HL-60/S4 (cell line): ENCODE measurements at regions not wholly inside any gene's neighbourhood (a gene's known extent, or its start where the extent isn't known, plus 50 kb on each side); places are given as distances from the start of the nearest gene placed in this dataset.
"Not testable (repeated sequence)": the region's sequence is repeated elsewhere in the genome, so short reads cannot be mapped to it uniquely, and the experiment has no call there.

ENCODE experiments used
- in situ Hi-C: fragments of 300-500 bp; cut with MboI; formaldehyde crosslinking; loops from 2 replicates; pipeline ENCODE4 v1.14.3; 2022; ENCODE audit warnings: low sequenced_read_pairs

GRCh38 chr13:97520061-97520460, 86.1 kb downstream of the RAP2A start:
- in situ Hi-C loops = no loop called here

- in situ Hi-C loops = no loop called here
Measured at GRCh38 chr13:97520866-97521265, 86.9 kb downstream of the RAP2A start.

- in situ Hi-C loops = no loop called here
Measured at GRCh38 chr13:97521726-97522125, 87.8 kb downstream of the RAP2A start.

GRCh38 chr13:97522243-97522642, 88.3 kb downstream of the RAP2A start:
- in situ Hi-C loops = no loop called here

DNA sequence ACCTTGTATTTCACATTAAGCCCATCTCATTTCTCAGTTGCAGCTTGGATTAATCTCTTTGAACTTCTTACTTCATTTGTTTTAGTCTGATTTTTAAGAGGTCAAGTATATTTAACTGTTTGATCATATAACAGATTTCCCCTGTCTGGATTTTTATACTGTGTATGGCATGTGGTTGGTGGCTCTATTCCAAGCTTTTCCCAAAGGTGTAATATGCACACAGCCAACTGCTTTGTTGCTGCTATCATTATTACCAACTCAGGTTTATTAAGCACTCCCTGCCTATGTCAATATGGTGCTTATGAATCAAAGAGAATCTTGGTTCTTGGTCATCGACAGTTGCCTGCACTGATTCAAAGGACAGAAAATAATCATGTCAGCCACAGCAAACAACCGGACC, 92.6 kb downstream of the RAP2A start:
- in situ Hi-C loops = no loop called here

DNA sequence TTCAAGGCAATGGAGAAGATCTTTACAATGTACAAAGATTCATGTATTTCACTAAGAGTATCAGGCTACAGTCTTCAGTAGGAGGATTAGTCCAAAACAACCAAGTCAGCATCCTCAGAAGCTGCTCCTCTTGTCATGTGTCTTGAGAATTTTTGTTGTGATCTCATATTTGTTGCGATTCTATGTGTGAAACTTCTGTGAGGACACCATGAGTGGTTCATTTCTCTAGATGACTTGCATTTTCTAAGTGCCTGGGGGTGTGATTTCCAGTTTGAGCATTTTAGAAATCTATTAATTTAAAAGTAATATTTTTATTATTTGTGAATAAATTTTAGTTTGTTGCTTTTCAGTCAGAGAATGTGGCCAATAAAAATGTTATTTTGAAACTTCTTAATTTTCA, 94.5 kb downstream of the RAP2A start:
- in situ Hi-C loops = no loop called here

- in situ Hi-C loops = no loop called here
Measured at GRCh38 chr13:97534540-97534939, 100.6 kb downstream of the RAP2A start.

DNA sequence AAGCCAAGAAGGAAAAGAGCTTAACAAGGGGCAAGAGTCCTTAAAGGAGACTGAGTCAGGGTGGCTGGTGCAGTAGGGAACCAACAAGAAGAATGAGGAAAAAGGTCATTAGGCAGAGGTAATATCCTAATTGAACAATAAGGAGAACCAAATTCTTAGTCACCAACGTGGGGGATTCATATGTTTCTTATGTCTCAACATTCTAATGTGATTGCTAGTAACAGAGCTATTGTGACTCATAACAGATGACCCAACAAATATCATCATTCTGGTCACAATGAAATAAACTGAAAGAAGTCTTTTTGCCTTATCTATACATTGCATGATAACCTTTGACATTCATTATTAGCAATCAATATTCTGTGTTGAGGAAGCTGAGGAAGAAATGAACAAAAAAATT, 101.6 kb downstream of the RAP2A start:
- in situ Hi-C loops = no loop called here

DNA sequence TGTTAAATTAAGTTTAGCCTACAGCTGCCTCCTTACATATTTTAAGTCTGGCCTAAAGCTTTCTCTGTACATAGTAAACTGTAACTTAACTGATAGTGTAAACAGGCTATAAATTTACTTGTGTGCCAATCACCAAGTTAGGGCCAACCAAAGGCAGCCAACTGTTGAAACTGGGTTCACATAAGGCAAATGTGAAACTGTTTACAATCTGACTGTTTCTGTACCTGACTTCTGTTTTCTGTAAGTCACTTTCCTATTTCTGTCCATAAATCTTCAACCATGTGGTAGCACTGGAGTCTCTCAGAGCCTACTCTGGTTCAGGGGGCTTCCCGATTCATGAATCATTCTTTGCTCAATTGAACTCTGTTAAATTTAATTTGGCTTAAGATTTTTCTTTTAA, 103.1 kb downstream of the RAP2A start:
- in situ Hi-C loops = no loop called here

DNA sequence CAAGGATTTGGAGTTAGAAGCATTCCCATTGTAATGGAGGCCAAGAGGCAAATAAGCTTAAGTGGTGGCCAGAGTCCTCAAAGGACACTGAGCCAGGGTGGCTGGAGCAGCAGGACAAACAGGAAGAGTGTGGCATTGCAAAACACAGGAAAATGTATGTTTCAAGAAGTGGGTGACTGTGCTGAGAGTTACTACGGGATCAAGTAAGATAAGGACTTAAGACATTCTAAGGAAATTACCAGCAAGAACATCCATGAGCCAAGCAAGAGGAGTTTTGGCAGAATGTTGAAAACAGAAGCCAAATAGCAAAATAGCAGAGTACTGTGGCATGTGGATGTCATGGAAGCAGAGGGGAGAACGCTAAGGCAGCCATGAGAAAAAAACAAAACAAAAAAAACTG, 104.2 kb downstream of the RAP2A start:
- in situ Hi-C loops = no loop called here

DNA sequence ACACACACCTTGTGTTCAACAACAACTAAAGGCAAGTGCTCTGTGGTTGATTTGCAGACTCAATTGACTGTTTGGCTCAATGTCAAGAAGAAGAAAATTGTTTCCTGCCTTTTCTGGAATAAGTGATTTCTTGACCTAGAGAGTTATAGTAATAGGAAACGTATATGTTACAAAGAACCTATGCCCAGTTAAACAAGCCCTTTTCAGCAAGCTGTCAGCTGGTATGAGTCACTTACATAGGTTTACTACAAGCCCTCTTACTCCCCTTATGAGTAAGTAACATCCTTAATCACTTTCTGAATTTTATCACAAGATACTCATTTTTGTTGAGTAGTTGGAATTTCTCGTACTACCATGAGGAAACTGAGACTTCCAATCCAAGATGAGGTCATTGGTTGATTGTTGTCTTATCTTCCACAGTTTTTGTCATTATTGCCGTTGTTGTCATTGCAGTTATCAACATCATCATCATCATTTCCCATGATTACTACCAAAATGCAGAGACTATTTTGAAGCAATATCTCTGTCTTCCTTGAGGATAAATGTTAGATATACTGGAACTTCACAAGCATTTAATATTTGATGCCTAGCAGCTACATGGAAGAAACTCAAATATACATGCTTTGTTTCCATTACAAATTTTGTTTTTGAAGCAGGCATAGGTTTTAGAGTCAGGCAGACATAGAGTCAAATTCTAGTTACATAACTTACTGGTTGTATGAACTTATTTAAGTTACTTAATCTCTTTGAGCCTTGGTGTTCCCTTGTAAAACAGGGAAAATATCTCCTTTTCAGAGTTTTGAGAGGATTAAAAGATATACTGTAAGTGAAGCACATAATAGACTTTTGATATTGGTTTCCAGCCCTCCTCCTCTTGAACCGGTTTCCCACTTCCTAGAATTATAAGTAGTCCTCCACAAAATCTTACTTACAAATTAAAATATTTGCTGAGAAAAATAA, 106.0 kb downstream of the RAP2A start:
- in situ Hi-C loops = no loop called here

- in situ Hi-C loops = no loop called here
Measured at GRCh38 chr13:97540696-97541095, 106.7 kb downstream of the RAP2A start.

- in situ Hi-C loops = no loop called here
Measured at GRCh38 chr13:97542102-97542685, 108.2 kb downstream of the RAP2A start.

DNA sequence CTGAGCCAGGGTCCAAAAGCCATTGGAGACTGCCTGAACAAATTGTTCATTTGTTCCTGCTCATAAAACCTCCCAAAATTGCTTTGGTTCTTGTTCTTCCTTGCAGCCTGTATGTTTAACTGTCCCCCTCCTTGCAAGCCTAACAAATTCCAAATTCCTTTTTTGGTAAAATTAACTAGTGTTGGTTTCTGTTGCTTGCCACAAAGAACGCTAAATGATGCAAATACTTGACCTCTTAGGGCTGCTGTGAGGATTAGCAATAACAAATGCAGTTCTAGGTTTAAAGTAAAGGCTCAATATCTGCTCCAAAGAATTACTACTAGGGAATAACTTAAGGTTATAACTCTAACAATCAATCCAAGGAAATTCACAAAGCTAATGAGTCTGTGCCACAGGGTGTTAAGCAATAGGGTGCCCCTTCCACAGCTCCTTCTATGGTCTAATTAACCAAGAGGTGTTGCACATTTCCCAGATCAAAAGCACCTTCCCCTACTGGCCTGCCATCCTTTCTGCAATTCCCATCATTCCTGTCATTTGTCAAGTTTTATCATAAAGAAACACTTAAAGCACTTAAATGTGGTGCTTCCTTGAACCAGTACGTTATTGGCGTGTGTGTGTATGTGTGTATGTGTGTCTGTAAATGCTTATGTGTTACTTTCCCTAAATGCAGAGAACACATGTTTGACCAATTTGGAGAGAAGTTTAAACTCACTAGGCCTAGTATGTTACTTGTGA, 110.2 kb downstream of the RAP2A start:
- in situ Hi-C loops = no loop called here

GRCh38 chr13:97544971-97545499, 111.1 kb downstream of the RAP2A start:
- in situ Hi-C loops = not testable (repeated sequence)

- in situ Hi-C loops = no loop called here
Measured at GRCh38 chr13:97548138-97548537, 114.2 kb downstream of the RAP2A start.

GRCh38 chr13:97548711-97549110, 114.7 kb downstream of the RAP2A start:
- in situ Hi-C loops = no loop called here

DNA sequence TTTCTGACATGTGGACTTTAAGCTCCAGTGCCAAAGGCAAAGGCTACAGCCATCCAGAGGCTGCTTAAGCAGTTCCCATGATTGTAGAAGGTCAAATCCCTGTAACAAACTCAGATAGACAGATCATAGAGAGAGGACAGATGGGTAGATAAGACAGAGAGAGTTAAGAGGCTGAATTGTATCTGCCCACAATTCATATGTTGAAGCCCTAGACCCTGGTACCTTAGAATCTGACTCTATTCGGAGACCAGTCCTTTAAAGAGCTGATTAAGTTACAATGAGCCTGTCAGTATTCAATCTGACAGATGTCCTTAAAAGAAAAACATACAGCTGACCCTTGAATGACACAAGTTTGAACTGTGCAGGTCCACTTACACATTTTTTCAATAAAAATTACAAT, 115.2 kb downstream of the RAP2A start:
- in situ Hi-C loops = no loop called here

DNA sequence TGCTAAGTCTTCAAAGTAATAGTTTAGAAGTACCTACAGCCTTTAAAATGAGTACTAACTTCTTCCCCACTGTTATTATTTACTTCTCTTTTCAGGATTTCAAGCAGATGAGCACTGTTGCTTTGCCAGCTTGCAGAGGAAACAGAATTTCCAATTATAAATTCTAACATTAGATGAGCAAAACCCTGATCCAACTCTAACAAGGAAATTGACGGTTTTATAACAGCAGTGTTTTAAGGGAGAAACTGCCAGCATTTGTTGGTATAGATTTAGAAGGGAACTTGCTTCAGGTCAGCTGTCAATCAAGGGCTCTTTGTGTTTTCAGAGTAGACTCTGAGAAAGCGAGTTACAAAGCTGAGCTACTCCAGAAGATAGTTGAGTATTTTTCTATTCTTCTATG, 120.5 kb downstream of the RAP2A start:
- in situ Hi-C loops = no loop called here

- in situ Hi-C loops = no loop called here
Measured at GRCh38 chr13:97555034-97555433, 121.1 kb downstream of the RAP2A start.

DNA sequence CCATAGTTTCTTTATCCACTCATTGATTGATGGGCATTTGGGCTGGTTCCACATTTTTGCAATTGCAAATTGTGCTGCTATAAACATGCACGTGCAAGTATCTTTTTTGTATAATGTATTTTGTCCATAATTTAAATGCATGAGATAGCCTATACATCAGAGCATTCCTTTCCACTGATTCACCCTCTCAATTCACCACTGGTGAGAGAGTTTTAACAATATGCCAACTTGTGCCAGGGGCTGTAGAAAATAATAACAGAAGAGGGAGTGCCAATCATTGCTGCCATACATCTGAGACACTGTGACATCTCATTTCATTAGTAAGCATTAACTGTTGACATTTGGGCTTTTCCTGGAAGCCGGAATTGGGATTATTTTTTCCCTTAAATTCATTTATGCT, 125.1 kb downstream of the RAP2A start:
- in situ Hi-C loops = no loop called here
